ENCODE measurements at regions not wholly inside any gene's neighbourhood (a gene's known extent, or its start where the extent isn't known, plus 50 kb on each side); places are given as distances from the start of the nearest gene placed in this dataset.
"Not testable (repeated sequence)": the region's sequence is repeated elsewhere in the genome, so short reads cannot be mapped to it uniquely, and the experiment has no call there.

- not testable (repeated sequence) for TF ChIP-seq CTCF (conservative IDR thresholded peaks at IDR 0.05; ENCODE audit: low read length); EZH2phosphoT487 (IDR thresholded peaks at IDR 0.05; ENCODE audit: borderline replicate concordance, low read depth, low read length)
These were observed 118.9 kb downstream of the ZNF675 start for GRCh38 chr19:23568116-23568515.
